Fibroblast of lung (primary cell): ENCODE measurements at regions not wholly inside any gene's neighbourhood (a gene's known extent, or its start where the extent isn't known, plus 50 kb on each side); places are given as distances from the start of the nearest gene placed in this dataset.

Source experiments
- DNase-seq, 2 donors: peaks; one replicate each; pipeline versions ENCODE4 v3.0.0 to v3.0.0-alpha.2; 2010; ENCODE audit warnings: low read depth in 2 of 2
- H2AFZ ChIP-seq: 2 replicates; pipeline ENCODE4 v1.5.1; 2012; ENCODE audit warnings: low read length, control low read depth, inconsistent platforms
- H3K27ac ChIP-seq: 2 replicates; pipeline ENCODE4 v1.5.1; 2011; ENCODE audit warnings: low read length, control low read depth; ENCODE audit not compliant: insufficient read depth
- H3K27me3 ChIP-seq: 2 replicates; pipeline ENCODE4 v1.5.1; 2011; ENCODE audit warnings: mild to moderate bottlenecking, low read length; ENCODE audit not compliant: control insufficient read depth, insufficient read depth
- H3K36me3 ChIP-seq: 2 replicates; pipeline ENCODE4 v1.5.1; 2011; ENCODE audit warnings: low read length; ENCODE audit not compliant: control insufficient read depth, insufficient read depth
- H3K4me1 ChIP-seq: 2 replicates; pipeline ENCODE4 v1.5.1; 2011; ENCODE audit warnings: low read length; ENCODE audit not compliant: control insufficient read depth, insufficient read depth; ENCODE audit errors: extremely low read depth
- H3K4me2 ChIP-seq: 2 replicates; pipeline ENCODE4 v1.5.1; 2011; ENCODE audit warnings: low read length, control low read depth; ENCODE audit not compliant: insufficient read depth; ENCODE audit errors: extremely low read depth
- H3K4me3 ChIP-seq, 4 experiments: fragments of 200-600 bp in 1 of 4; sonication (generic) in 1 of 4; replicated peaks in 1 of 4; 2 replicates each; pipeline ENCODE4 v1.5.1; 2011 to 2016; ENCODE audit warnings: low read length in 4 of 4, low read depth in 3 of 4, mild to moderate bottlenecking in 3 of 4, control low read depth in 2 of 4, inconsistent platforms in 1 of 4, mixed read lengths in 1 of 4; ENCODE audit not compliant: insufficient read depth in 1 of 4; ENCODE audit errors: control extremely low read depth in 1 of 4
- H3K79me2 ChIP-seq: 2 replicates; pipeline ENCODE4 v1.5.1; 2012; ENCODE audit warnings: mild to moderate bottlenecking, low read length, inconsistent platforms; ENCODE audit not compliant: control insufficient read depth, insufficient read depth
- H3K9ac ChIP-seq: 2 replicates; pipeline ENCODE4 v1.5.1; 2011; ENCODE audit warnings: mild to moderate bottlenecking, low read length, control low read depth; ENCODE audit not compliant: insufficient read depth
- H3K9me3 ChIP-seq: 2 replicates; pipeline ENCODE4 v1.5.1; 2012; ENCODE audit warnings: low read depth, low read length; ENCODE audit not compliant: control insufficient read depth, insufficient read depth
- H4K20me1 ChIP-seq: 2 replicates; pipeline ENCODE4 v1.5.1; 2011; ENCODE audit warnings: low read length; ENCODE audit not compliant: control insufficient read depth, insufficient read depth; ENCODE audit errors: extremely low read depth
- CTCF ChIP-seq, 2 donors: IDR thresholded peaks in 1 of 2; conservative IDR thresholded peaks in 1 of 2; 1 replicate in 1 of 2; 2 replicates in 1 of 2; pipeline ENCODE4 v1.5.1; 2011 to 2012; ENCODE audit warnings: low read length in 2 of 2, control low read depth in 1 of 2, inconsistent platforms in 1 of 2, low read depth in 1 of 2, mild to moderate bottlenecking in 1 of 2
- EZH2 ChIP-seq: IDR thresholded peaks from 2 replicates; pipeline ENCODE4 v1.5.1; 2012; ENCODE audit warnings: low read length, control low read depth, mild to moderate bottlenecking; ENCODE audit errors: missing control alignments

- Histone ChIP-seq H3K4me2 (no peak overlapping the region), H3K36me3 (no peaks in the 10 kb centered on the region), H4K20me1 (no peaks in the 10 kb centered on the region), H3K27me3 (no peaks in the 10 kb centered on the region), H2AFZ (no peak overlapping the region), H3K4me1 (no peaks in the 10 kb centered on the region), H3K9me3 (no peaks in the 10 kb centered on the region), H3K4me3 (no peak overlapping the region), H3K9ac (no peak overlapping the region), H3K79me2 (no peaks in the 10 kb centered on the region), H3K27ac (no peak overlapping the region)
- DNase-seq: no peak
- TF ChIP-seq EZH2: no peak
- TF ChIP-seq CTCF (conservative IDR thresholded peaks at IDR 0.05 in 1 of 2, IDR thresholded peaks at IDR 0.05 in 1 of 2; ENCODE audit: low read depth in 1 of 2, low read length in 2 of 2): no peak
Measured at GRCh38 chr6:102415891-102416290, 1022.4 kb downstream of the GRIK2 start.

GRCh38 chr6:102411796-102412195 lies 1018.3 kb downstream of the GRIK2 start:
- Histone ChIP-seq H3K9me3 (no peaks in the 10 kb centered on the region), H2AFZ (no peak overlapping the region), H3K4me1 (no peaks in the 10 kb centered on the region), H4K20me1 (no peaks in the 10 kb centered on the region), H3K36me3 (no peaks in the 10 kb centered on the region), H3K79me2 (no peaks in the 10 kb centered on the region), H3K27ac (no peak overlapping the region), H3K4me3 (no peak overlapping the region), H3K27me3 (no peaks in the 10 kb centered on the region), H3K4me2 (no peak overlapping the region), H3K9ac (no peak overlapping the region)
- DNase-seq: no peak
- TF ChIP-seq CTCF (conservative IDR thresholded peaks at IDR 0.05 in 1 of 2, IDR thresholded peaks at IDR 0.05 in 1 of 2; ENCODE audit: low read depth in 1 of 2, low read length in 2 of 2) (no peak), EZH2 (no peak)

GRCh38 chr6:102407886-102408741 lies 1014.6 kb downstream of the GRIK2 start:
- H2AFZ ChIP-seq: no peak overlapping the region
- H4K20me1 ChIP-seq: no peaks in the 10 kb centered on the region
- H3K9me3 ChIP-seq: no peaks in the 10 kb centered on the region
- no peak overlapping the region for H3K9ac ChIP-seq
- no peak overlapping the region for H3K27ac ChIP-seq
- no peaks in the 10 kb centered on the region for H3K27me3 ChIP-seq
- DNase-seq: no peak
- H3K4me3 ChIP-seq: no peak overlapping the region
- no peak for TF ChIP-seq EZH2
- TF ChIP-seq CTCF (conservative IDR thresholded peaks at IDR 0.05 in 1 of 2, IDR thresholded peaks at IDR 0.05 in 1 of 2; ENCODE audit: low read depth in 1 of 2, low read length in 2 of 2): no peak
- no peak overlapping the region for H3K4me2 ChIP-seq
- no peaks in the 10 kb centered on the region for H3K4me1 ChIP-seq
- no peaks in the 10 kb centered on the region for H3K36me3 ChIP-seq
- no peaks in the 10 kb centered on the region for H3K79me2 ChIP-seq
